Mammary epithelial cell (primary cell): ENCODE measurements at regions not wholly inside any gene's neighbourhood (a gene's known extent, or its start where the extent isn't known, plus 50 kb on each side); places are given as distances from the start of the nearest gene placed in this dataset.

Experiments used
- CTCF ChIP-seq, 2 donors: IDR thresholded peaks in 1 of 2; conservative IDR thresholded peaks in 1 of 2; 2 replicates each; pipeline ENCODE4 v1.5.1; 2011 to 2012; ENCODE audit warnings: inconsistent platforms in 2 of 2, low read length in 2 of 2, mild to moderate bottlenecking in 2 of 2, control low read depth in 1 of 2, low read depth in 1 of 2; ENCODE audit not compliant: insufficient read depth in 1 of 2; ENCODE audit errors: extremely low read depth in 1 of 2
- EZH2 ChIP-seq: IDR thresholded peaks from 2 replicates; pipeline ENCODE4 v1.6.1; 2012; ENCODE audit warnings: low read length, inconsistent platforms, borderline replicate concordance

- no peak for TF ChIP-seq CTCF (conservative IDR thresholded peaks at IDR 0.05 in 1 of 2, IDR thresholded peaks at IDR 0.05 in 1 of 2; ENCODE audit: extremely low read depth in 1 of 2, insufficient read depth in 1 of 2, low read depth in 1 of 2, low read length in 2 of 2)
- no peak for TF ChIP-seq EZH2
These were observed 152.9 kb downstream of the ATP6V1G3 start for GRCh38 chr1:198387587-198387986.
